CD4-positive, alpha-beta memory T cell (primary cell): ENCODE measurements at regions not wholly inside any gene's neighbourhood (a gene's known extent, or its start where the extent isn't known, plus 50 kb on each side); places are given as distances from the start of the nearest gene placed in this dataset.
A peak's percentile ranks its signal among the peaks of the same experiment; 100 is the strongest.

Experiments used
- CTCF ChIA-PET: fragments of 350-600 bp; sonication (Branson Sonifier 250); formaldehyde crosslinking; loops from one replicate; lab custom pipeline; 2021; ENCODE audit warnings: inconsistent platforms; ENCODE audit not compliant: partially characterized antibody; lab: Charles Lee
- POLR2A ChIA-PET: fragments of 350-600 bp; sonication (Branson Sonifier 250); formaldehyde crosslinking; loops from one replicate; lab custom pipeline; 2021; ENCODE audit not compliant: partially characterized antibody; lab: Charles Lee
- DNase-seq, 5 donors: peaks; one replicate each; pipeline versions ENCODE4 v3.0.0 to v3.0.0-alpha.2; 2020 to 2022; ENCODE audit warnings: mixed read lengths in 1 of 5
- H3K27ac ChIP-seq: one replicate; pipeline ENCODE4 v1.7.0; 2013; ENCODE audit warnings: low read depth, low read length
- H3K27me3 ChIP-seq: 2 replicates; pipeline ENCODE4 v1.7.0; 2013; ENCODE audit warnings: mild to moderate bottlenecking, low read length, moderate library complexity; ENCODE audit not compliant: insufficient read depth
- H3K36me3 ChIP-seq: 2 replicates; pipeline ENCODE4 v1.7.0; 2013; ENCODE audit warnings: mild to moderate bottlenecking, low read length, moderate library complexity; ENCODE audit not compliant: insufficient read depth
- H3K4me1 ChIP-seq: 2 replicates; pipeline ENCODE4 v1.7.0; 2013; ENCODE audit warnings: mild to moderate bottlenecking, low read length, moderate library complexity; ENCODE audit not compliant: insufficient read depth
- H3K4me3 ChIP-seq, 2 donors: one replicate each; pipeline ENCODE4 v1.7.0; 2013; ENCODE audit warnings: low read length in 2 of 2, mild to moderate bottlenecking in 1 of 2
- H3K9me3 ChIP-seq, 2 donors: one replicate each; pipeline ENCODE4 v1.7.0; 2013; ENCODE audit warnings: low read length in 2 of 2, control low read depth in 1 of 2; ENCODE audit not compliant: control insufficient read depth in 1 of 2
- H3K27ac Mint-ChIP-seq, 7 donors: one replicate each; pipeline ENCODE4 v1.8.0; 2020 to 2021; ENCODE audit warnings: mixed read lengths in 7 of 7, mild to moderate bottlenecking in 6 of 7, inconsistent platforms in 3 of 7, moderate library complexity in 3 of 7
- H3K27me3 Mint-ChIP-seq, 2 donors: one replicate each; pipeline ENCODE4 v1.8.0; 2020 to 2021; ENCODE audit warnings: mixed read lengths in 2 of 2
- H3K36me3 Mint-ChIP-seq, 2 donors: one replicate each; pipeline ENCODE4 v1.8.0; 2020 to 2021; ENCODE audit warnings: mixed read lengths in 2 of 2, inconsistent platforms in 1 of 2, mild to moderate bottlenecking in 1 of 2
- H3K4me1 Mint-ChIP-seq, 4 donors: one replicate each; pipeline ENCODE4 v1.8.0; 2020 to 2021; ENCODE audit warnings: mixed read lengths in 4 of 4, mild to moderate bottlenecking in 1 of 4
- H3K4me3 Mint-ChIP-seq, 8 donors: one replicate each; pipeline ENCODE4 v1.8.0; 2020 to 2021; ENCODE audit warnings: mixed read lengths in 8 of 8, mild to moderate bottlenecking in 7 of 8, moderate library complexity in 6 of 8, inconsistent platforms in 3 of 8
- H3K9me3 Mint-ChIP-seq, 8 donors: one replicate each; pipeline ENCODE4 v1.8.0; 2020 to 2021; ENCODE audit warnings: mixed read lengths in 8 of 8, mild to moderate bottlenecking in 5 of 8, inconsistent platforms in 3 of 8, moderate library complexity in 1 of 8
- intact Hi-C: fragments of 100-400 bp; cut with micrococcal nuclease; formaldehyde crosslinking; loops from one replicate; pipeline ENCODE4 v1.15.1; 2023

- Mint-ChIP-seq H3K27me3 (peaks cover 0 to 2% of the 10 kb centered on the region in 2 donors), H3K27ac (no peak overlapping the region), H3K4me3 (no peak overlapping the region), H3K9me3 (peaks cover 0 to 2% (median 0%) of the 10 kb centered on the region in 8 donors), H3K36me3 (no peaks in the 10 kb centered on the region), H3K4me1 (no peaks in the 10 kb centered on the region)
- Histone ChIP-seq H3K4me1 (no peaks in the 10 kb centered on the region), H3K9me3 (no peaks in the 10 kb centered on the region), H3K27ac (no peak overlapping the region), H3K36me3 (no peaks in the 10 kb centered on the region), H3K27me3 (no peaks in the 10 kb centered on the region), H3K4me3 (no peak overlapping the region)
- CTCF ChIA-PET, result no interaction called here
- intact Hi-C loops, result no loop called here
- no peak for DNase-seq
- POLR2A ChIA-PET, result interaction anchor here (0.6 kb wide), 1 partner anchor 53 kb away, joined by 3 read pairs; no protein-coding TSS in a partner anchor
Observed at GRCh38 chr17:13359774-13360173, 242.0 kb downstream of the HS3ST3A1 start.

- no peak for DNase-seq
- Histone ChIP-seq H3K4me3 (no peak overlapping the region), H3K36me3 (no peaks in the 10 kb centered on the region), H3K9me3 (no peaks in the 10 kb centered on the region), H3K27ac (no peak overlapping the region), H3K4me1 (no peaks in the 10 kb centered on the region), H3K27me3 (no peaks in the 10 kb centered on the region)
- H3K27ac Mint-ChIP-seq, result no peak overlapping the region
- H3K36me3 Mint-ChIP-seq, result no peaks in the 10 kb centered on the region
- intact Hi-C loops, result no loop called here
- CTCF ChIA-PET, result no interaction called here
- no peaks in the 10 kb centered on the region for H3K4me1 Mint-ChIP-seq
- no peaks in the 10 kb centered on the region for H3K9me3 Mint-ChIP-seq
- peaks cover 0 to 1% of the 10 kb centered on the region in 2 donors for H3K27me3 Mint-ChIP-seq
- POLR2A ChIA-PET, result no interaction called here
- no peak overlapping the region for H3K4me3 Mint-ChIP-seq
Observed at GRCh38 chr17:13355054-13355453, 246.7 kb downstream of the HS3ST3A1 start.

- ChIA-PET CTCF (no interaction called here), POLR2A (no interaction called here)
- Mint-ChIP-seq H3K4me3 (no peak overlapping the region), H3K9me3 (peaks cover 0 to 4% (median 0%) of the 10 kb centered on the region in 8 donors), H3K27me3 (peaks cover 0 to 1% of the 10 kb centered on the region in 2 donors), H3K36me3 (no peaks in the 10 kb centered on the region), H3K27ac (no peak overlapping the region), H3K4me1 (no peaks in the 10 kb centered on the region)
- Histone ChIP-seq H3K27me3 (no peaks in the 10 kb centered on the region), H3K4me1 (no peaks in the 10 kb centered on the region), H3K36me3 (no peaks in the 10 kb centered on the region), H3K27ac (no peak overlapping the region), H3K4me3 (no peak overlapping the region), H3K9me3 (no peaks in the 10 kb centered on the region)
- no peak for DNase-seq
- intact Hi-C loops, result no loop called here
Observed at GRCh38 chr17:13353590-13353989, 248.1 kb downstream of the HS3ST3A1 start.

GRCh38 chr17:13352747-13353415, 248.8 kb downstream of the HS3ST3A1 start:
- POLR2A ChIA-PET, result no interaction called here
- no peaks in the 10 kb centered on the region for H3K9me3 ChIP-seq

GRCh38 chr17:13351046-13351445, 250.7 kb downstream of the HS3ST3A1 start:
- no peaks in the 10 kb centered on the region for H3K36me3 Mint-ChIP-seq
- H3K4me1 ChIP-seq, result no peaks in the 10 kb centered on the region
- ChIA-PET POLR2A (no interaction called here), CTCF (no interaction called here)
- no peaks in the 10 kb centered on the region for H3K9me3 ChIP-seq
- peaks cover 0 to 3% of the 10 kb centered on the region in 2 donors for H3K27me3 Mint-ChIP-seq
- H3K27ac ChIP-seq, result no peak overlapping the region
- no peaks in the 10 kb centered on the region for H3K27me3 ChIP-seq
- H3K9me3 Mint-ChIP-seq, result peaks cover 0 to 5% (median 0%) of the 10 kb centered on the region in 8 donors
- H3K4me1 Mint-ChIP-seq, result no peaks in the 10 kb centered on the region
- no peak overlapping the region for H3K4me3 Mint-ChIP-seq
- H3K36me3 ChIP-seq, result no peaks in the 10 kb centered on the region
- H3K27ac Mint-ChIP-seq, result no peak overlapping the region
- intact Hi-C loops, result no loop called here
- no peak overlapping the region for H3K4me3 ChIP-seq
- DNase-seq, result no peak

More at GRCh38 chr17:13352747-13353415, 248.8 kb downstream of the HS3ST3A1 start:
- Mint-ChIP-seq H3K9me3 (peaks cover 0 to 4% (median 0%) of the 10 kb centered on the region in 8 donors), H3K36me3 (no peaks in the 10 kb centered on the region), H3K27ac (no peak overlapping the region), H3K27me3 (peaks cover 0 to 1% of the 10 kb centered on the region in 2 donors), H3K4me1 (no peaks in the 10 kb centered on the region), H3K4me3 (no peak overlapping the region)
- no peaks in the 10 kb centered on the region for H3K36me3 ChIP-seq
- H3K4me1 ChIP-seq, result no peaks in the 10 kb centered on the region
- no peak for DNase-seq
- H3K27ac ChIP-seq, result no peak overlapping the region
- intact Hi-C loops, result no loop called here
- H3K27me3 ChIP-seq, result no peaks in the 10 kb centered on the region
- CTCF ChIA-PET, result no interaction called here
- H3K4me3 ChIP-seq, result no peak overlapping the region

GRCh38 chr17:13350466-13350865, 251.3 kb downstream of the HS3ST3A1 start:
- H3K9me3 Mint-ChIP-seq, result peaks cover 0 to 5% (median 0%) of the 10 kb centered on the region in 8 donors
- Histone ChIP-seq H3K9me3 (no peaks in the 10 kb centered on the region), H3K4me1 (no peaks in the 10 kb centered on the region), H3K27ac (no peak overlapping the region), H3K27me3 (no peaks in the 10 kb centered on the region), H3K36me3 (no peaks in the 10 kb centered on the region), H3K4me3 (no peak overlapping the region)
- no peak overlapping the region for H3K27ac Mint-ChIP-seq
- CTCF ChIA-PET, result no interaction called here
- H3K4me3 Mint-ChIP-seq, result no peak overlapping the region
- POLR2A ChIA-PET, result no interaction called here
- DNase-seq, result no peak
- no peaks in the 10 kb centered on the region for H3K4me1 Mint-ChIP-seq
- intact Hi-C loops, result no loop called here
- peaks cover 0 to 3% of the 10 kb centered on the region in 2 donors for H3K27me3 Mint-ChIP-seq
- H3K36me3 Mint-ChIP-seq, result no peaks in the 10 kb centered on the region

- H3K4me3 Mint-ChIP-seq, result no peak overlapping the region
- Histone ChIP-seq H3K9me3 (no peaks in the 10 kb centered on the region), H3K4me1 (no peaks in the 10 kb centered on the region), H3K4me3 (no peak overlapping the region), H3K27ac (no peak overlapping the region), H3K27me3 (no peaks in the 10 kb centered on the region), H3K36me3 (no peaks in the 10 kb centered on the region)
- no peaks in the 10 kb centered on the region for H3K36me3 Mint-ChIP-seq
- no peaks in the 10 kb centered on the region for H3K4me1 Mint-ChIP-seq
- peaks cover 0 to 5% (median 0%) of the 10 kb centered on the region in 8 donors for H3K9me3 Mint-ChIP-seq
- intact Hi-C loops, result no loop called here
- CTCF ChIA-PET, result no interaction called here
- H3K27me3 Mint-ChIP-seq, result peaks cover 1 to 3% of the 10 kb centered on the region in 2 donors
- H3K27ac Mint-ChIP-seq, result peak overlapping the region in 1 of 7 donors; percentile 29
- POLR2A ChIA-PET, result no interaction called here
- no peak for DNase-seq
Observed at GRCh38 chr17:13346996-13347762, 254.6 kb downstream of the HS3ST3A1 start.
